Cardiac septum (tissue), 1 donor: ENCODE measurements at regions not wholly inside any gene's neighbourhood (a gene's known extent, or its start where the extent isn't known, plus 50 kb on each side); places are given as distances from the start of the nearest gene placed in this dataset.

Source experiments
- DNase-seq: peaks from one replicate; pipeline ENCODE4 v3.0.0-alpha.2; 2020; ENCODE audit warnings: low spot score
- intact Hi-C: fragments of 100-400 bp; cut with DNase I; formaldehyde crosslinking; loops from one replicate; pipeline ENCODE4 v1.14.0; 2022
- donor health status: DM: no; HTN: no; CAD: no.

- intact Hi-C loops, result no loop called here
- DNase-seq, result no peak
These were observed 164.7 kb upstream of the RGMA start for GRCh38 chr15:93253681-93254080.

- DNase-seq, result no peak
- intact Hi-C loops, result no loop called here
These were observed 163.8 kb upstream of the RGMA start for GRCh38 chr15:93252780-93253179.

- intact Hi-C loops, result no loop called here
- no peak for DNase-seq
These were observed 161.9 kb upstream of the RGMA start for GRCh38 chr15:93250950-93251349.

- DNase-seq, result no peak
- intact Hi-C loops, result no loop called here
These were observed 161.2 kb upstream of the RGMA start for GRCh38 chr15:93250209-93250608.

GRCh38 chr15:93249623-93250022 is 160.6 kb upstream of the RGMA start:
- no peak for DNase-seq
- intact Hi-C loops, result loop anchor here (10.0 kb wide), 1 partner anchor 135 kb away; no protein-coding TSS in a partner anchor

GRCh38 chr15:93247466-93248121 is 158.6 kb upstream of the RGMA start:
- intact Hi-C loops, result loop anchor here (10.0 kb wide), 1 partner anchor 133 kb away; no protein-coding TSS in a partner anchor
- no peak for DNase-seq

- intact Hi-C loops, result loop anchor here (10.0 kb wide), 1 partner anchor 132 kb away; no protein-coding TSS in a partner anchor
- DNase-seq, result no peak
These were observed 157.5 kb upstream of the RGMA start for GRCh38 chr15:93246266-93247242.

GRCh38 chr15:93245661-93246042 is 156.6 kb upstream of the RGMA start:
- no peak for DNase-seq
- intact Hi-C loops, result loop anchor here (10.0 kb wide), 1 partner anchor 131 kb away; no protein-coding TSS in a partner anchor

- intact Hi-C loops, result loop anchor here (10.0 kb wide), 1 partner anchor 130 kb away; no protein-coding TSS in a partner anchor
- no peak for DNase-seq
These were observed 156.0 kb upstream of the RGMA start for GRCh38 chr15:93244696-93245660.

GRCh38 chr15:93243573-93243972 is 154.6 kb upstream of the RGMA start:
- no peak for DNase-seq
- intact Hi-C loops, result loop anchor here (10.0 kb wide), 1 partner anchor 129 kb away; no protein-coding TSS in a partner anchor

- no peak for DNase-seq
- intact Hi-C loops, result loop anchor here (10.0 kb wide), 1 partner anchor 127 kb away; no protein-coding TSS in a partner anchor
These were observed 152.9 kb upstream of the RGMA start for GRCh38 chr15:93241696-93242585.

- DNase-seq, result no peak
- intact Hi-C loops, result loop anchor here (10.0 kb wide), 1 partner anchor 125 kb away; no protein-coding TSS in a partner anchor
These were observed 151.0 kb upstream of the RGMA start for GRCh38 chr15:93239993-93240392.

GRCh38 chr15:93239591-93239990 is 150.6 kb upstream of the RGMA start:
- intact Hi-C loops, result no loop called here
- DNase-seq, result no peak

GRCh38 chr15:93238641-93239040 is 149.6 kb upstream of the RGMA start:
- intact Hi-C loops, result no loop called here
- DNase-seq, result no peak

GRCh38 chr15:93235926-93236780 is 147.1 kb upstream of the RGMA start:
- intact Hi-C loops, result no loop called here
- peak; percentile 83 for DNase-seq

- no peak for DNase-seq
- intact Hi-C loops, result no loop called here
These were observed 146.3 kb upstream of the RGMA start for GRCh38 chr15:93235269-93235668.

GRCh38 chr15:93233710-93234109 is 144.7 kb upstream of the RGMA start:
- DNase-seq, result no peak
- intact Hi-C loops, result no loop called here
